ENCODE measurements at regions not wholly inside any gene's neighbourhood (a gene's known extent, or its start where the extent isn't known, plus 50 kb on each side); places are given as distances from the start of the nearest gene placed in this dataset.

GRCh38 chr5:18968966-18969365 lies 1019.0 kb downstream of the CDH18 start:
- TF ChIP-seq CTCF (conservative IDR thresholded peaks at IDR 0.05 in 1 of 2, IDR thresholded peaks at IDR 0.05 in 1 of 2; ENCODE audit: extremely low read depth in 1 of 2, insufficient read depth in 1 of 2, low read depth in 1 of 2, low read length in 2 of 2) (no peak), EZH2 (IDR thresholded peaks at IDR 0.05; ENCODE audit: borderline replicate concordance, low read length) (no peak)
